GM12874 (cell line): ENCODE measurements at regions not wholly inside any gene's neighbourhood (a gene's known extent, or its start where the extent isn't known, plus 50 kb on each side); places are given as distances from the start of the nearest gene placed in this dataset.

Experiments
- CTCF ChIP-seq: IDR thresholded peaks from 2 replicates; pipeline ENCODE4 v1.5.1; 2011; ENCODE audit warnings: low read depth, mild to moderate bottlenecking, control low read depth, low read length, moderate library complexity; ENCODE audit not compliant: insufficient read depth

DNA sequence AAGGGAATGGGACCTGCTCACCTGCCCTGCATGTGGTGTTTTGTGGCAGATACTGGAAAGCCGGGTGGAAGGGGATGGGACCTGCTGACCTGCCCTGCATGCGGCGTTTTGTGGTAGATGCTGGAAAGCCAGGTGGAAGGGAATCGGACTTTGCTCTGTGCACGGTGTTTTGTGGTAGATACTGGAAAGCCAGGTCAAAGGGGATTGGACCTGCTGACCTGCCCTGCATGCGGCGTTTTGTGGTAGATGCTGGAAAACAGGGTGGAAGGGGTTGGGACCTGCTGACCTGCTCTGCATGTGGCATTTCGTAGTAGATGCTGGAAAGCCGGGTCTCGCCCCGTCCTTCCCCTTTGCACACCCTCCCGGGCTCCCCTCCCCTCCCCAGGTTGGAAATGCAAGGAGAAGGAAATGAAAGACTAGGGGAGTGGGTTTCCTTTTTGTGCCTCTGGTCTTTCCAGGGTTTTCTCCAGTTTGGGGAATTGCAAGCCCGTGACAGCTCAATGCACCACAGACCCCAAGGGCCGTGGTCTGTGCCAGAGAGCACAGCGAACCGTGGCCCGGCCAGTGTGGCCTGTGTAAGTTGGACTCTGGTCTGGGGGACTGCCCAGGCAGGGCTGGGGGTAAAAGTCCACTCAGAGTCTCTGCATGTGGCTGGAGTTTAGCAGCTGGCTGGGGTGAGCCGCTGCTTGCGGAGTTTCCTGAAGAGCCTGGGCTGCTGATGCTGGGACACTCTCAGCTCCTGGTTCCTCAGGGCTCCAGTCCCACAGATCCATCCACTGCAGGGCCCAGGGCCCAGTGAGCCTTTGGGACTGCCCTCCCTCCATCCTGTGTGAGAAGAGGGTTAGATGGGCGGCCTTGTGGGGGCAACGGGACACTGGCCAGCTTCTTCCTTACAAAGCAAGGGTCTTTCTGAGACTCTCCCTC is 105.5 kb downstream of the CRYAA start:
- no peak for TF ChIP-seq CTCF

- no peak for TF ChIP-seq CTCF
Observed at GRCh38 chr21:43273708-43274021, 104.9 kb downstream of the CRYAA start.

DNA sequence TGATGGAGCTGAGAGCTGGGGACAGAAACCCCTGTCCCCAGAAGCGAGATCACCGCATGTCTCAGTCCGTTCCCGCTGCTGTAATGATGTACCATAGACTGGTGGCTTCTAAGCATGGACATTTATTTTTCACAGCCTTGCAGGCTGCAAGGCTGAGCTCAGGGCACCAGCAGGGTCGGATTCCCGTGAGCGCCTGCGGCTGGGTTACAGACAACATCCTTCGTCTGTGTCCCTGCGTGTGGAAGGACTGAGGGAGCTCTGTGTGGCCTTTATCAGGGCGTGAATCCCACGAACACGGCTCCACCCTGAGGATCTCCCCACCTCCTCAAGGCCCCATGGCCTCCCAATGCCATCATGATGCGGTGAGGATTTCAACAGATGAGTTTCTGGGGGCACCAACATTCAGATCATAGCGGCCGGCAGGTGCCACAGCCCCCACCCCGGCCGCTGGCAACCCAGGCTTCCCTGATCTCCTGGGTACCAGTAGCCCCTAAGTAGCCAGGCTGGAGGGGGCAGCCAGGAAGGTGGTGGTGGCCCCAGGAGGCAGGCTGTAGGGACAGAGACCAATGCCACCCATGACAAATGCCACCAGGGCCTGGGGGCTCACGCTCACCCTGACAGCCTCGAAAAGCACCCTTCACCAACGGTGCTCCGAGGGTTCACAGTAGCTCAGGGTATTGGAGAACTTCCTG is 104.4 kb downstream of the CRYAA start:
- TF ChIP-seq CTCF, result no peak

GRCh38 chr21:43272591-43272990 is 103.8 kb downstream of the CRYAA start:
- no peak for TF ChIP-seq CTCF

GRCh38 chr21:43271452-43272020 is 102.7 kb downstream of the CRYAA start:
- TF ChIP-seq CTCF, result no peak

- no peak for TF ChIP-seq CTCF
Observed at GRCh38 chr21:43270800-43271301, 102.0 kb downstream of the CRYAA start.
